ENCODE measurements at regions not wholly inside any gene's neighbourhood (a gene's known extent, or its start where the extent isn't known, plus 50 kb on each side); places are given as distances from the start of the nearest gene placed in this dataset.

DNA sequence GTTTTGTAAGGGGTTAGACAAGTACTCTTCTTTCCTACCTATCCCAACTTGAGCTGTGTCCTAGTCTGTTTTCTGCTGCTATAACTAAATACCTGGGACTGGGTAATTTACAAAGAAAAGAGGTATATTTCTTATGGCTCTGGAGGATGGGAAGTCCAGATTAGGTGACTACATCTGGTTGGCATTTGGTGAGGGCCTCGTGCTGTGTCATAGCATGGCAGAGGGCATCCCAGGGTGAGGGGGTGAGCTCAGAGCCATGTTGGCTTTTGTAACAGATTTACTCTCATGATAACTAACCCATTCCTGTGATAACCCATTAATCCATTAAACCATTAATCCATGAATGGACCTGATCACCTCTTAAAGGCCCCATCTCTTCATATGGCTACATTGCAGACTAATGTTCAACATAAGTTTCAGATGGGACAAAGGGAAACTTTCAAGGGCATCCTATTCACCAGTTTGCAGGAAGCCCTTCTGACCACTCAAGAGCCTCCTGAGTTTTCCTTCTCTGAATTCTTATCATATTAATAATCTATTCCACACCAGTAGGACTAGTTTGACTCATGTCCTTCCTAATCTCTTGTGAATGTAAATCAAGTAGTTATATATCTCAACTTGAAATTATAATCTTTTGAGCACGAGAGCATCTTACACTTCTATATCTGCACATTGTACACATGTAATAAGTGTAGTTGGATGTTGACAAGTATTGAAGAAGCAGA lies 185.7 kb upstream of the ZPLD1 start:
- DNase-seq = no peak

DNA sequence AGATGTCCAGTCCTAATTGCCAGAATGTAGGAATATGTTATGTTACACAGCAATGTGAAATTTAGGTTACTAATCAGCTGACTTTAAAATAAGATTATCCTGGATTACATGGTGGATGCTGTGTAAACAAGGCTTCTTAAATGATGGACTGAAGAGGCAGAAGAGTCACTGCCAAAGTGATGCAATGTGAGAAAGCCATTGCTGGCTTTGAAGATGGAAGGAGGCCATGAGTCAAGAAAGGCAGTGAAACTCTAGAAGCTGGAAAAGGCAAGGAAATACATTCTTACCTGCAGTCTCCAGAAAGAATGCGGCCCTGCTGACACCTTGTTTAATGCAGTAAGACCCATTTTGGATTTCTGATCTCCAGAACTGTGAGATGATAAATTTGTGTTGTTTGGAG lies 179.1 kb upstream of the ZPLD1 start:
- no peak for DNase-seq

- DNase-seq = no peak
Measured at GRCh38 chr3:102258666-102259227, 176.1 kb upstream of the ZPLD1 start.

GRCh38 chr3:102259663-102260062 lies 175.2 kb upstream of the ZPLD1 start:
- no peak for DNase-seq

DNA sequence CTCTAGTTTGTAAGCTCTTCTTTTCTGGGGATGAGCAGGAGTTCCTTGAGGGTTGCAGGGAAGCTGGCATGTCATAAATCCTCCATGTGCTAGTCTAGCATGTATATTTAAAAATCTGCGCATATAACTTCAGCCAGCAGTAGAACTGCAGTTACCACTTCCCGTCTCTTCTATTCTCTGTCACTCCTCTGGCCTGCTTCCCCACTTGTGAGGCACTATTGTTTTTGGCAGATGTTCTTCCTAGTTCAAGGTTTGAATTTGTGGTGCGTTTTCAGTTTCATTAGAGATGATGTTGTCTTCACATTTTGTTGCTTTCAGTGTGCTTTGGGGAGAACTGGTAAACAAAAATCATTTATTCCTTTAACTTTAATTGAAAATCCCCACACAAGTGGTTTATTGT lies 169.1 kb upstream of the ZPLD1 start:
- DNase-seq = no peak

GRCh38 chr3:102269406-102269805 lies 165.4 kb upstream of the ZPLD1 start:
- DNase-seq = no peak

DNA sequence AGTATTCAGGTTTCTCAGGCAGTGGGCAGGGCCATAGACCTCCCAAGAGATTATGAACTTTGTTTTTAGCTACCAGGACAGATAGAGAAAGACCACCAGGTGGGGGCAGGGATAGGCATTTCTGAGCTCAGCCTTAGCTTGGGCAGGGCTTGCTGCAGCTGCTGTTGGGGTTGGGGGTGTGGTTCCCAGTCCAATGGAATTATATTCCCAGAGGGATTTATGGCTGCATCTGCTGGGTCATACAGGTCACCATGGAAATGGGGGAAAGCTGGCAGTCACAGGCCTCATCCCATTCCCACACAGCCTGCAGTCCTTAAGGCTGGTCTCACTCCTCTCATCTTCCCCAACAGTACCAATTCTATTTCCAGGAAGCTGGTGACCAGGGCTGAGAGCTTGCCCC lies 144.6 kb upstream of the ZPLD1 start:
- no peak for DNase-seq

DNA sequence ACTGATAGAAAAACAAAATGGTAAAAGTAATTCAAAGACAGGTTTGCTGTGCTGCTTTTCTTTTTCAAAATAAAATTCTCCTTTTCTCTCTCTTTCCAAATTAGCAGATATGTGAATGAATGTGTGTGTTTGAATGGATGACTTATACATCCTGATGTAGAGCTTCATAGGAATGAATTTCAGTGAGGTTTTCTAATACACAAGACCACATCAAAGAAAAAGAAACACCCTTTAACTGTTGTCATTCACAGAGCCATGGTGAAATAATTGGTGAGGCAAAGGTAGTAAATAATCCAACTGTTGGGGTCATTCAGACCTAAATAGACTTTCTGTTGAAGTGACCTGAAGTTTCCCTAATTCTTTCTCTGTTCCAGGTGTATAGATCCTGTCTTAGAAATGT lies 139.1 kb upstream of the ZPLD1 start:
- DNase-seq = no peak

- DNase-seq = no peak
Measured at GRCh38 chr3:102297072-102297658, 137.7 kb upstream of the ZPLD1 start.

- DNase-seq = no peak
Measured at GRCh38 chr3:102299125-102299877, 135.5 kb upstream of the ZPLD1 start.

GRCh38 chr3:102301155-102301880 lies 133.5 kb upstream of the ZPLD1 start:
- DNase-seq = no peak

DNA sequence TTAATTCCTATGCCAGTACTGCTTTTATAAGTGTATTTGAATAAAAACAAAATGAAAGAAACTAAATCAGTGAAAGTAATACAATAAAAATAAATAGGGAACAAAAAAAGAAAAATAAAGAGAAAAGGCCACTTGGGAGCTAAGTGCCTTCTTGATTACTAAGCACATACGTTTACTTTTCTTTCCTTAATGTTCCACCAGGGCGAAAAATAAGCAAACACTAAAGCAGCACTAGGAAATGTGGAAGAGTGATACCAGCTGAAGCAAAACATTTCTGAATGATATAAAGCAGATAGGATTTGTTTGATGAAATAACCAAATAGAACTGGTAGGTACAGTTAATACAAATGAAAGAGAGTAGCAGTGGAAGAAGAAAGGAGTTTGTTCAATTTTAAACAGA lies 132.8 kb upstream of the ZPLD1 start:
- DNase-seq = no peak

DNA sequence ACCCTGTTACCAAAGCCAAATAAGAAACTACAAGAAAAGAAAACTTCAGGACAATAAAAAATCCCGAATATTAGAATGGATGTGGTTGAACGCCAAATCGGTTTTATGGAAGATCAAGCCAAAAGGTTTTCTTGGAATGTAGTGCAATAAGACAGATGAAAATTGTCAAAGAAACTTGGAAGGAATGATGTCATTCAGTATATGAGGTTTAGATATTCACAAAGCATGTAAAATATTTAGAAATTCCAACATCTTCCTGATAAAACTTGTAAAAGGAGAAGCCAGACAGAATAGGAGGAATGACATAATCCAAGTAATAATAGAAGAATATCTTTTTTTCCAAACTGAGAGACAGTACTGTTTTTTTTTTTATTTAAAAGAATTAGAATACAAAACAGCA lies 130.3 kb upstream of the ZPLD1 start:
- DNase-seq = no peak

DNA sequence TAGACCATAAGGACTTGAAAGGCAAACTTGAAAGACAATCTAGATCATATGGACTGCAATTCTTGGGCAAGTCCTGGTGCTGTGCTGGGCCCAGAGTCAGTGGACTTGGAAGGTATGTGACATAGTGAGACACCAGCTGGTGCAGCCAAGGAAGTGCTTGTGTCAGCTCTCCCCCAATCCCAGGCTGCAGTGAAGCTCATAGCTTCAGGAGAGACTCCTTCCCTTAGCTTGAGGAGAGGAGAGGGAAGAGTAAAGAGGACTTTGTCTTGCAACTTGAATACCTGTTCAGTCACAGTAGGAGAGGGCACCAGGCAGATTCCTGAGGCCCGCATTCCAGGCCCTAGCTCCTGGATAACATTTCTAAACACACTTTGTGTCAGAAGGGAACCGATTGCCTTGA lies 127.4 kb upstream of the ZPLD1 start:
- no peak for DNase-seq

DNA sequence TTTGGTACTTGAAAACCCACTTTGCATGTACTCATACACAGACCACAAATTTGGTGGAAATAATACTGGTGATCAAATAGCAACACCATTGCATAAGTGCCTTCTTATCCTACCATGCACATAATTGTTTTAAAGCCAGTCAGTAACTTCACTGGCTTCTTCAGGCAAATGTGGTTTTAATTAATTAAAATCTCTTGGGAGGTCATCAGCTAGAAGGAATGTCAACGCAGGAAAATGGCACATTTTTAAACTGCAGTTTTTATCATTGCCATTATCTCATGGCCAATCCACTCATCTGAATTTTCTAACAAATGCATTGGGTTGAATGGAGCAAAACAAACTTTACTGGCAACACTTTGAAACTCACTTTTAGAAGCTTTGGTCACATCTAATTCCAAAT lies 105.7 kb upstream of the ZPLD1 start:
- DNase-seq = no peak

- DNase-seq = no peak
Measured at GRCh38 chr3:102329561-102329960, 105.3 kb upstream of the ZPLD1 start.

- DNase-seq = no peak
Measured at GRCh38 chr3:102332205-102332604, 102.6 kb upstream of the ZPLD1 start.

GRCh38 chr3:102332934-102333333 lies 101.9 kb upstream of the ZPLD1 start:
- DNase-seq = no peak

- DNase-seq = no peak
Measured at GRCh38 chr3:102336130-102336529, 98.7 kb upstream of the ZPLD1 start.

- no peak for DNase-seq
Measured at GRCh38 chr3:102339671-102340070, 95.1 kb upstream of the ZPLD1 start.

DNA sequence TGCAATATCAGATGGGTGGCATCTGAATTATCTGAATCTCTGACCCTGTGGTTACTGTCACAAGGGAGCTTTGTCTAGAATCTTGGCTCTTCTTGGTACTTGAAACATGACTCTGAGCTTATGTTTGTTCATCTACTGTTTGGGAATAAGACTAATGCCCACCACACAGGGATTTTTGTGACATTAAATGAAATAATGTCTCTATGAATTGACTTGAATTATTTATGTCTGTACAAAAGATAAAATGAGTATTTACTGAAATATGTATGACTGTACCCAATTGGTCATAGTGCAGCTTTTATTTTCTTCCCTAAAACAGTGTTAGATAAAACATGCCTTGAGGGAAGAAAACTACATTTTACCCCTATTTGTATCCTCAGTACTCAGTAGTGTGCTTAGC lies 87.9 kb upstream of the ZPLD1 start:
- no peak for DNase-seq

- no peak for DNase-seq
Measured at GRCh38 chr3:102348904-102349303, 85.9 kb upstream of the ZPLD1 start.

- DNase-seq = no peak
Measured at GRCh38 chr3:102353148-102353547, 81.7 kb upstream of the ZPLD1 start.
